ENCODE measurements at regions not wholly inside any gene's neighbourhood (a gene's known extent, or its start where the extent isn't known, plus 50 kb on each side); places are given as distances from the start of the nearest gene placed in this dataset.

DNA sequence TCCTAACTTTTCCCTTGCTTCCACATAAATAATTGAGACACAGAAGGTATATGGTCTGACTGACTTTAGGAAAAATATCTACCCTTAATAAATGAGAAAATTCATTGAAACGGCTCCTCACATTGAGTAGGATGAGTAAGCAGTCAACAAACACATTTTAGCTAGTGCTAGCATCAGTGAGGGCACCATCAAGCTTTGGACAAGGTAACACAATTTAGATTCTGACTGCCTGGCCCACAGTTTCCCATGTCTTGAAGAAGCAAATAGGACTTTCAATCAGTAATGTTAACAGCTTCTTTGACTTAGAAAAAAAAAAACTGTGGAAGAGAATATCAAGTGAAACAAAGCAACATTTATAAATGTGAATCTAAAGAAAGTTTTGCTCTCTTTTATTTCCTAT, 70.1 kb upstream of the MBNL1 start:
- peaks cover 75% of the 10 kb centered on the region for H3K4me1 Mint-ChIP-seq
- intact Hi-C loops (cut with micrococcal nuclease), result loop anchor here (1.0 to 2.0 kb wide), 3 partner anchors 46 to 178 kb away; partner anchors contain the start of gene MBNL1
- POLR2A ChIA-PET, result interaction anchor here (0.6 to 4.9 kb wide), 4 partner anchors 19 to 70 kb away, joined by 3 to 52 read pairs (median 13); partner anchors contain the start of gene MBNL1
- Histone ChIP-seq H3K79me2 (ENCODE audit: control insufficient read depth, insufficient read depth, low read length) (peaks cover 99% of the 10 kb centered on the region), H3K4me2 (replicated peaks; ENCODE audit: low read depth, low read length, poor library complexity, severe bottlenecking) (peak overlapping the region; percentile 77), H3K27me3 (replicated peaks in 1 of 4; ENCODE audit: control extremely low read depth in 1 of 4, control insufficient read depth in 3 of 4, insufficient read depth in 4 of 4, low read length in 3 of 4) (no peaks in the 10 kb centered on the region), H3K9ac (ENCODE audit: low read length) (peak overlapping the region; percentile 52), H4K20me1 (ENCODE audit: control insufficient read depth, insufficient read depth, low read length, poor library complexity, severe bottlenecking) (no peaks in the 10 kb centered on the region), H2AFZ (ENCODE audit: insufficient read depth, low read depth, low read length, poor library complexity, severe bottlenecking) (peak overlapping the region; percentile 73), H3K27ac (ENCODE audit: low read length in 2 of 2) (peak overlapping the region; percentile 78 to 92), H3K4me3 (ENCODE audit: control extremely low read depth in 1 of 5, extremely low read depth in 1 of 5, insufficient read depth in 1 of 5, low read depth in 2 of 5, low read length in 4 of 5) (peak overlapping the region in 4 of 5 experiments; percentile 3 to 69 (median 22)), H3K36me3 (replicated peaks in 1 of 2; ENCODE audit: control extremely low read depth in 1 of 2, control insufficient read depth in 1 of 2, extremely low read depth in 1 of 2, insufficient read depth in 2 of 2, low read length in 1 of 2) (no peaks in the 10 kb centered on the region), H3K4me1 (ENCODE audit: control insufficient read depth in 2 of 2, insufficient read depth in 2 of 2, low read length in 2 of 2) (peaks cover 54 to 72% of the 10 kb centered on the region in 2 donors), H3K9me3 (ENCODE audit: control extremely low read depth in 1 of 3, control insufficient read depth in 2 of 3, insufficient read depth in 1 of 3, low read length in 2 of 3) (no peaks in the 10 kb centered on the region)
- no CpG with 5 or more reads among the region's 1 CpG for WGBS (ENCODE audit: insufficient coverage)
- DNase-seq (peak; percentile 37), ATAC-seq (ENCODE audit: low read depth) (no peak)
- no peaks in the 10 kb centered on the region for H3K27me3 Mint-ChIP-seq
- CTCF ChIA-PET, result interaction anchor here (0.7 to 4.7 kb wide), 8 partner anchors 15 to 250 kb away, joined by 3 to 45 read pairs (median 4); no protein-coding TSS in a partner anchor
- peak overlapping the region; percentile 94 for H3K27ac Mint-ChIP-seq
- TF ChIP-seq EZH2 (IDR thresholded peaks at IDR 0.05; ENCODE audit: borderline replicate concordance, insufficient read depth, low read depth, low read length, poor library complexity, severe bottlenecking), result no peak
- TF ChIP-seq, protein P1, sequence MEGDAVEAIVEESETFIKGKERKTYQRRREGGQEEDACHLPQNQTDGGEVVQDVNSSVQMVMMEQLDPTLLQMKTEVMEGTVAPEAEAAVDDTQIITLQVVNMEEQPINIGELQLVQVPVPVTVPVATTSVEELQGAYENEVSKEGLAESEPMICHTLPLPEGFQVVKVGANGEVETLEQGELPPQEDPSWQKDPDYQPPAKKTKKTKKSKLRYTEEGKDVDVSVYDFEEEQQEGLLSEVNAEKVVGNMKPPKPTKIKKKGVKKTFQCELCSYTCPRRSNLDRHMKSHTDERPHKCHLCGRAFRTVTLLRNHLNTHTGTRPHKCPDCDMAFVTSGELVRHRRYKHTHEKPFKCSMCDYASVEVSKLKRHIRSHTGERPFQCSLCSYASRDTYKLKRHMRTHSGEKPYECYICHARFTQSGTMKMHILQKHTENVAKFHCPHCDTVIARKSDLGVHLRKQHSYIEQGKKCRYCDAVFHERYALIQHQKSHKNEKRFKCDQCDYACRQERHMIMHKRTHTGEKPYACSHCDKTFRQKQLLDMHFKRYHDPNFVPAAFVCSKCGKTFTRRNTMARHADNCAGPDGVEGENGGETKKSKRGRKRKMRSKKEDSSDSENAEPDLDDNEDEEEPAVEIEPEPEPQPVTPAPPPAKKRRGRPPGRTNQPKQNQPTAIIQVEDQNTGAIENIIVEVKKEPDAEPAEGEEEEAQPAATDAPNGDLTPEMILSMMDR (IDR thresholded peaks at IDR 0.05), result no peak
- H3K9me3 Mint-ChIP-seq (ENCODE audit: insufficient read depth), result no peaks in the 10 kb centered on the region
- peak overlapping the region; percentile 85 for H3K4me3 Mint-ChIP-seq

DNA sequence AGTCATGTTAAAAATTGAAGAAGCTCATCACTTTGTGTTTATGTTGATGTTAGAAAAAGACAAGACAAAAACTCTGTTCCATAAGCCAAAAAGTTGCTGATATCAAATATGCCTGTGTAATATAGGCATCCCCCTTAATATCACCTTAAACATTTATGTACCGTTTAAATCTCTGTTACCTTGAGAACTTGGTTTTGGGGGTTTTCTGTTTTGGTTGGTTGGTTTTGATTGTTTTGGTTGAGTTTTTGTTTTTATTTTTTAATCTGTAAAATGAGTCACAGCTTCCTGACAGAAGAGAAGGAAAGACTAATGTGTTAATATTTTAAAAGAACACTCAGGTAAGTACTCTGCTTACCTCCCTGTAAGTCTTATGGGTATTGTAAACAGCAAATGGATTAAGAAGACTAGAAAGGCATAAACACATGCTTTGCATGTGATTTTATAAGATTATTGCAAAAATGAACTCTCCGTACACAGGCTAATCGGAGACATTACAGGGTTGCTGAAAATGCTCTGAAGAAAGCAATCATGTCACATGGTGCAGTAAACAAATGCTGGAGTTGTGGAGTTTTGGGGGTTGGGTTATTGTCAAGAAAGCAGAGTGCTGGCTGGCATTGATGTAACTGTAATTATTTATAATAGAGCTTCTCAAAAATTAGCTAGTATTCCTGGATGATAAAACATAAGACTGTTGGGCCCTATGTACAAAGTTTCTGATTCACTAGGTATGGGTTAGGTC, 69.5 kb upstream of the MBNL1 start:
- Histone ChIP-seq H3K4me2 (replicated peaks; ENCODE audit: low read depth, low read length, poor library complexity, severe bottlenecking) (peak overlapping the region; percentile 77), H3K4me1 (ENCODE audit: control insufficient read depth in 2 of 2, insufficient read depth in 2 of 2, low read length in 2 of 2) (peaks cover 54 to 72% of the 10 kb centered on the region in 2 donors), H3K9me3 (ENCODE audit: control extremely low read depth in 1 of 3, control insufficient read depth in 2 of 3, insufficient read depth in 1 of 3, low read length in 2 of 3) (no peaks in the 10 kb centered on the region), H3K36me3 (replicated peaks in 1 of 2; ENCODE audit: control extremely low read depth in 1 of 2, control insufficient read depth in 1 of 2, extremely low read depth in 1 of 2, insufficient read depth in 2 of 2, low read length in 1 of 2) (no peaks in the 10 kb centered on the region), H2AFZ (ENCODE audit: insufficient read depth, low read depth, low read length, poor library complexity, severe bottlenecking) (peak overlapping the region; percentile 73), H3K27ac (ENCODE audit: low read length in 2 of 2) (peak overlapping the region; percentile 78 to 92), H3K79me2 (ENCODE audit: control insufficient read depth, insufficient read depth, low read length) (peaks cover 100% of the 10 kb centered on the region), H3K4me3 (ENCODE audit: control extremely low read depth in 1 of 5, extremely low read depth in 1 of 5, insufficient read depth in 1 of 5, low read depth in 2 of 5, low read length in 4 of 5) (peak overlapping the region; percentile 16 to 69 (median 35)), H3K27me3 (replicated peaks in 1 of 4; ENCODE audit: control extremely low read depth in 1 of 4, control insufficient read depth in 3 of 4, insufficient read depth in 4 of 4, low read length in 3 of 4) (no peaks in the 10 kb centered on the region), H4K20me1 (ENCODE audit: control insufficient read depth, insufficient read depth, low read length, poor library complexity, severe bottlenecking) (no peaks in the 10 kb centered on the region), H3K9ac (ENCODE audit: low read length) (peak overlapping the region; percentile 52)
- intact Hi-C loops (cut with micrococcal nuclease), result loop anchor here (1.0 to 2.0 kb wide), 3 partner anchors 46 to 178 kb away; partner anchors contain the start of gene MBNL1
- peak; percentile 19 for ATAC-seq (ENCODE audit: low read depth)
- TF ChIP-seq EZH2 (IDR thresholded peaks at IDR 0.05; ENCODE audit: borderline replicate concordance, insufficient read depth, low read depth, low read length, poor library complexity, severe bottlenecking), result no peak
- TF ChIP-seq, protein P1 (IDR thresholded peaks at IDR 0.05), result no peak
- peak overlapping the region; percentile 85 for H3K4me3 Mint-ChIP-seq
- WGBS (ENCODE audit: insufficient coverage), result 0% methylated on average over 1 of the region's 3 CpGs
- CTCF ChIA-PET, result interaction anchor here (0.7 to 4.7 kb wide), 6 partner anchors 15 to 249 kb away, joined by 3 to 45 read pairs (median 4); no protein-coding TSS in a partner anchor
- H3K4me1 Mint-ChIP-seq, result peaks cover 71% of the 10 kb centered on the region
- H3K27me3 Mint-ChIP-seq, result no peaks in the 10 kb centered on the region
- H3K9me3 Mint-ChIP-seq (ENCODE audit: insufficient read depth), result no peaks in the 10 kb centered on the region
- POLR2A ChIA-PET, result interaction anchor here (0.6 to 4.9 kb wide), 4 partner anchors 19 to 69 kb away, joined by 3 to 52 read pairs (median 13); partner anchors contain the start of gene MBNL1
- peak overlapping the region; percentile 94 for H3K27ac Mint-ChIP-seq
- DNase-seq, result peak; percentile 60

Data from B cell (primary cell).